A673 (cell line): ENCODE measurements at regions not wholly inside any gene's neighbourhood (a gene's known extent, or its start where the extent isn't known, plus 50 kb on each side); places are given as distances from the start of the nearest gene placed in this dataset.

Experiments
- BruUV-seq: library from RNA; stranded (reverse); fragments of 400-500 nt; replicated peaks from 2 replicates; lab custom pipeline; 2021; lab: Mats Ljungman, UMichigan
- CTCF ChIA-PET: fragments of 300-600 bp; sonication (Branson Sonifier 250); formaldehyde crosslinking; loops from one replicate; lab custom pipeline; 2022; ENCODE audit warnings: antibody characterized with exemption; lab: Charles Lee
- POLR2A ChIA-PET: fragments of 300-600 bp; sonication (Branson Sonifier 250); formaldehyde crosslinking; loops from one replicate; lab custom pipeline; 2022; ENCODE audit warnings: antibody characterized with exemption; ENCODE audit not compliant: low non-redundant PET; lab: Charles Lee
- DNase-seq: peaks from one replicate; pipeline ENCODE4 v3.0.0-alpha.2; 2015; ENCODE audit warnings: low spot score
- H3K27ac ChIP-seq: fragments of 200-600 bp; sonication (generic); 2 replicates; pipeline ENCODE4 v1.5.1; 2016; ENCODE audit warnings: mixed run types, low read depth, mild to moderate bottlenecking, mixed read lengths, antibody characterized with exemption, low read length; ENCODE audit not compliant: poor library complexity, severe bottlenecking
- H3K27me3 ChIP-seq: fragments of 200-600 bp; sonication (generic); replicated peaks from 2 replicates; pipeline ENCODE4 v1.6.1; 2017; ENCODE audit warnings: mixed run types, low read depth, mild to moderate bottlenecking, mixed read lengths, antibody characterized with exemption, low read length; ENCODE audit not compliant: insufficient read depth, poor library complexity
- H3K36me3 ChIP-seq: fragments of 200-600 bp; sonication (generic); 2 replicates; pipeline ENCODE4 v1.6.1; 2016; ENCODE audit warnings: mixed run types, mild to moderate bottlenecking, mixed read lengths, antibody characterized with exemption, low read length; ENCODE audit not compliant: insufficient read depth, poor library complexity, severe bottlenecking
- H3K4me1 ChIP-seq: fragments of 200-600 bp; sonication (generic); 2 replicates; pipeline ENCODE4 v1.6.1; 2017; ENCODE audit warnings: mixed run types, mild to moderate bottlenecking, mixed read lengths, antibody characterized with exemption, low read length; ENCODE audit not compliant: insufficient read depth, poor library complexity, severe bottlenecking
- H3K4me3 ChIP-seq: fragments of 200-600 bp; sonication (generic); 2 replicates; pipeline ENCODE4 v1.5.1; 2016; ENCODE audit warnings: low read depth, mixed run types, mild to moderate bottlenecking, mixed read lengths, low read length; ENCODE audit not compliant: poor library complexity, severe bottlenecking
- H3K9me3 ChIP-seq: fragments of 200-600 bp; sonication (generic); 2 replicates; pipeline ENCODE4 v1.6.1; 2016; ENCODE audit warnings: mixed run types, low read depth, mild to moderate bottlenecking, mixed read lengths, antibody characterized with exemption, low read length; ENCODE audit not compliant: poor library complexity, severe bottlenecking
- EZH2 ChIP-seq: fragments of 200-600 bp; sonication (generic); IDR thresholded peaks from 2 replicates; pipeline ENCODE4 v1.6.1; 2017; ENCODE audit warnings: borderline replicate concordance, low read depth, mild to moderate bottlenecking, mixed read lengths, antibody characterized with exemption, low read length; ENCODE audit not compliant: poor library complexity, severe bottlenecking
- intact Hi-C: fragments of 100-400 bp; cut with micrococcal nuclease; formaldehyde crosslinking; loops from one replicate; pipeline ENCODE4 v1.10.0; 2022; ENCODE audit not compliant: unreplicated experiment
- TF ChIP-seq, protein P1 (sequence below): fragments of 300-800, 200-600 bp; sonication (generic); conservative IDR thresholded peaks from 2 replicates; pipeline ENCODE4 v1.5.1; 2017; ENCODE audit warnings: low read depth, mild to moderate bottlenecking, antibody characterized with exemption, low read length, moderate library complexity, mixed read lengths

DNA sequence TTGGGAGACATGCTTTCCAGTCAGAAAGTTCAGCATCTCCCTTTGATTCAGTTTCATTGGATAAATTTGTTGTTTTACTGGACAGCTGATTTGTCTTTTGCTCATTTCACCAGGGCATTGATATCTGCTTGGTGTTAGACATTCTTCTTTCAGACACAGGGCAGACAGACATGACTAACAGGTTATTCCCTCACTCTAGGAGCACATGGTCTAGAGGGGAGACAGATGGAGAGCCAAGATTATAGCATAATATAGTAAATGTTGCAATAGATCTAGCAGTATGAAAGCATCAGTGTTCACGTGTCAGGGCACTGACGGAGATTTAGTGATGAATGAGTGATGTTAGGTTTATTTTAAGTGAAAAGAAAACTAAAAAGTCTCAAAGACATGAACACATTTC, 187.0 kb upstream of the CYRIA start:
- POLR2A ChIA-PET: no interaction called here
- H3K9me3 ChIP-seq: no peaks in the 10 kb centered on the region
- no TSS peak for BruUV-seq
- TF ChIP-seq, protein P1, sequence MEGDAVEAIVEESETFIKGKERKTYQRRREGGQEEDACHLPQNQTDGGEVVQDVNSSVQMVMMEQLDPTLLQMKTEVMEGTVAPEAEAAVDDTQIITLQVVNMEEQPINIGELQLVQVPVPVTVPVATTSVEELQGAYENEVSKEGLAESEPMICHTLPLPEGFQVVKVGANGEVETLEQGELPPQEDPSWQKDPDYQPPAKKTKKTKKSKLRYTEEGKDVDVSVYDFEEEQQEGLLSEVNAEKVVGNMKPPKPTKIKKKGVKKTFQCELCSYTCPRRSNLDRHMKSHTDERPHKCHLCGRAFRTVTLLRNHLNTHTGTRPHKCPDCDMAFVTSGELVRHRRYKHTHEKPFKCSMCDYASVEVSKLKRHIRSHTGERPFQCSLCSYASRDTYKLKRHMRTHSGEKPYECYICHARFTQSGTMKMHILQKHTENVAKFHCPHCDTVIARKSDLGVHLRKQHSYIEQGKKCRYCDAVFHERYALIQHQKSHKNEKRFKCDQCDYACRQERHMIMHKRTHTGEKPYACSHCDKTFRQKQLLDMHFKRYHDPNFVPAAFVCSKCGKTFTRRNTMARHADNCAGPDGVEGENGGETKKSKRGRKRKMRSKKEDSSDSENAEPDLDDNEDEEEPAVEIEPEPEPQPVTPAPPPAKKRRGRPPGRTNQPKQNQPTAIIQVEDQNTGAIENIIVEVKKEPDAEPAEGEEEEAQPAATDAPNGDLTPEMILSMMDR: no peak
- TF ChIP-seq EZH2: no peak
- intact Hi-C loops: no loop called here
- H3K4me1 ChIP-seq: no peaks in the 10 kb centered on the region
- no peak for DNase-seq
- H3K27ac ChIP-seq: no peak overlapping the region
- H3K27me3 ChIP-seq: peaks cover 16% of the 10 kb centered on the region
- H3K4me3 ChIP-seq: no peak overlapping the region
- CTCF ChIA-PET: no interaction called here
- no peaks in the 10 kb centered on the region for H3K36me3 ChIP-seq

DNA sequence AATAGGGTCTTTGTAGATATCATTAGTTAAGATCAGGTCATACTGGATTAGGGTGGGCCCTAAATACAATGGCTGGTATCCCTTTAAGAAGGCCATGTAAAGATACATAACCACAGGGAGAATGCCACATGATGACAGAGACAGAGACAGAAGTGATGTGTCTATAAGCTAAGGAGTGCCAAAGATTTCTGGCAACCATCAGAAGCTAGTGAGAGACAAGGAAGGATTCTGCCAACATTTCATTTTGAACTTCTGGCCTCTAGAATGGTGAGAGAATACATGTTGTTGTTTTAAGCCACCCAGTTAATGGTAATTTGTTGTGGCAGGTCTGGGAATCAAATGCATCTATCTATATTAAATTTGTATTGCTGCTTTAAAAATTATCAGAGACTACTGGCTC, 185.5 kb upstream of the CYRIA start:
- no TSS peak for BruUV-seq
- Histone ChIP-seq H3K9me3 (no peaks in the 10 kb centered on the region), H3K27ac (no peak overlapping the region), H3K27me3 (peaks cover 14% of the 10 kb centered on the region), H3K4me3 (no peak overlapping the region), H3K36me3 (no peaks in the 10 kb centered on the region), H3K4me1 (no peaks in the 10 kb centered on the region)
- intact Hi-C loops: no loop called here
- POLR2A ChIA-PET: no interaction called here
- TF ChIP-seq EZH2: no peak
- CTCF ChIA-PET: no interaction called here
- DNase-seq: no peak

DNA sequence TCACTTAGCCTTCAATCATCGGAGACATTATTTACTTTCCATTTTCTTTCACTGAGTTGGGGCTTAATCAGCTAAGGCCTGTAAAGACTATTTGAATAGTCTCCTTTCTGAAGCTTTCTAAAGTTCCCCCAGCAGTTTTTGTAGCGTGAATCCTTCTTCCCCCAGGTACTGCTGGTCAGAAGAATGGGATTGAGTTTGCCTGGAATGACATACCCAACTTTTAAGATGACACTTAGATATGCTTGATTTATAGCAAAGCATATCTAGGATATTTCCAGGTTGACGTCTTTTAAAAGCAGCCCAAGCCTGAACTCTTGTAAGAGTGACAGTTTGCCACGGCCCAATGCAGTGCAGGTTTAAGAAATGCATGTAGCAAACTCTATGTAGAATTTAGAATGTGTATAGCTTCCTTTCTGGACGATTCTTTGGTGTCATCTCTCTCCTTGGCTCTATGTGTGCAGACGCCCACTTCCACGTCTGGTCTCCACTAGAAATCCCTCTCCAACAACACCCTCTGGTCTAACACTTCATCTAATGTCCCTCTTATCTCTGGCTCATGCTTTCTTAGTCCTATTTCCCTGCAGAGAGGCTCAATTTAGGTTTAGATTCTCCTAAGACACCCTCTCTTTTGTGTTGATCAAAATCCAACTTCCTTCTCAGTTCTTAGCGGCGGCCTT, 175.0 kb upstream of the CYRIA start:
- Histone ChIP-seq H3K27ac (no peak overlapping the region), H3K27me3 (peaks cover 6% of the 10 kb centered on the region), H3K36me3 (no peaks in the 10 kb centered on the region), H3K4me3 (no peak overlapping the region), H3K4me1 (no peaks in the 10 kb centered on the region), H3K9me3 (no peaks in the 10 kb centered on the region)
- DNase-seq: no peak
- CTCF ChIA-PET: no interaction called here
- no TSS peak for BruUV-seq
- POLR2A ChIA-PET: interaction anchor here (0.6 kb wide), 1 partner anchor 603 kb away, joined by 26 read pairs; no protein-coding TSS in a partner anchor
- intact Hi-C loops: no loop called here
- TF ChIP-seq EZH2: no peak
- TF ChIP-seq, protein P1: no peak

DNA sequence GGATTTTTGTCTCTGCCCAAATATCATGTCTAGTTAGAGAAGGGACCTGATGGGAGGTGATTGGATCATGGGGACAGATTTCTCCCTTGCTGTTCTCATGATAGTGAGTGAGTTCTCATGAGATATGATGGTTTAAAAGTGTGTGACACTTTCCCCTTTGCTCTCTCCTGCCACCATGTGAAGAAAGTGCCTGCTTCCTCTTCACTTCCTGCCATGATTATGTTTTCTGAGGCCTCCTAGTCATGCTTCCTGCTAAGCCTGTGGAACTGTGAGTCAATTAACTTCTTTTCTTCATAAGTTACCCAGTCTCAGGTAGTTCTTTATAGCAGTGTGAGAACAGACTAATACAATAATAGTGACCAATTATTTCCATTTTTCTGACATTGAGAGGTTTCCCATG, 167.3 kb upstream of the CYRIA start:
- CTCF ChIA-PET: no interaction called here

More for the DNA sequence above, 167.3 kb upstream of the CYRIA start:
- H3K4me1 ChIP-seq: no peaks in the 10 kb centered on the region
- no TSS peak for BruUV-seq
- no peak overlapping the region for H3K27ac ChIP-seq
- H3K27me3 ChIP-seq: peaks cover 3% of the 10 kb centered on the region
- no peak for TF ChIP-seq EZH2
- TF ChIP-seq, protein P1: no peak
- intact Hi-C loops: no loop called here
- DNase-seq: no peak
- no peaks in the 10 kb centered on the region for H3K9me3 ChIP-seq
- no peak overlapping the region for H3K4me3 ChIP-seq
- no peaks in the 10 kb centered on the region for H3K36me3 ChIP-seq
- POLR2A ChIA-PET: no interaction called here
